Jurkat, Clone E6-1 (cell line): ENCODE measurements at regions not wholly inside any gene's neighbourhood (a gene's known extent, or its start where the extent isn't known, plus 50 kb on each side); places are given as distances from the start of the nearest gene placed in this dataset.

Experiments
- DNase-seq: peaks from one replicate; pipeline ENCODE4 v3.0.0-alpha.2; 2011; ENCODE audit warnings: low read depth, low spot score
- H3K4me3 ChIP-seq: 2 replicates; pipeline ENCODE4 v1.5.1; 2011; ENCODE audit warnings: mild to moderate bottlenecking, low read length, control low read depth, moderate library complexity

DNA sequence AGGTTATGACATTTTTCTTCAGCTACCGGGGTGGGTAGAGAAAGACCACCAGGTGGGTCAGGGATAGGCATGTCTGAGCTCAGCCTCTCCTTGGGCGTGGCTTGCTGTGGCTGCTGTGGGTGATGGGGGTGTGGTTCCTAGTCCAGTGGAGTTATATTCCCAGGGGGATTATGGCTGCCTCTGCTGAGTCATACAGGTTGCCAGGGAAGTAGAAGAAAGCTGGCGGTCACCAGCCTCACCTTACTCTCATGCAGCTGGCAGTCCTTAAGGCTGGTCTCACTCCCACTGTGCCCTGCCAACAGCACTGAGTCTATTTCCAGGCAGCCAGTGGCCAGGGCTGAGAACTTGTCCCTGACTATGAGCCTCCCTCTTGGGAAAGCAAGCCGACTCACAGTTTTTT is 130.0 kb downstream of the SCP2D1 start:
- no peak overlapping the region for H3K4me3 ChIP-seq
- DNase-seq = no peak

DNA sequence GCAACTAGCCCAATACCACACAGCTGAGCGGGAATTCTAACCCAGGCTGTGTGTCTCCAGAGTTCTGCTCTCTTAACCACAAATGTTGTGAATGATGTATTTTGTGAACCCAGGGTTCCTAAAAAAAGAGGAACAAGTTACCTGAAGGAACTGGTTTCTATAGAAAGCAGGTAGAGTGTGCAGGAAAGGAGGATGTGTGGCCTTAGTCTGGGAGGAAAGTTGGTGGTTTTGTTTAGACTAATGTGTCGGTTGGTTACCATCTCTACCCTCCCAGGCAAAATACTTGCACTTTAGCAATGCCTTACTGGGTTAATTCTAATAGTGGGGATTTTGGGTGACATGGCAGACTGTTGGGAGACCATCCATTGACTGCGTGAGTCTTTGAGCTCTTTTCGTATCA is 143.3 kb downstream of the SCP2D1 start:
- H3K4me3 ChIP-seq = no peak overlapping the region
- DNase-seq = no peak

DNA sequence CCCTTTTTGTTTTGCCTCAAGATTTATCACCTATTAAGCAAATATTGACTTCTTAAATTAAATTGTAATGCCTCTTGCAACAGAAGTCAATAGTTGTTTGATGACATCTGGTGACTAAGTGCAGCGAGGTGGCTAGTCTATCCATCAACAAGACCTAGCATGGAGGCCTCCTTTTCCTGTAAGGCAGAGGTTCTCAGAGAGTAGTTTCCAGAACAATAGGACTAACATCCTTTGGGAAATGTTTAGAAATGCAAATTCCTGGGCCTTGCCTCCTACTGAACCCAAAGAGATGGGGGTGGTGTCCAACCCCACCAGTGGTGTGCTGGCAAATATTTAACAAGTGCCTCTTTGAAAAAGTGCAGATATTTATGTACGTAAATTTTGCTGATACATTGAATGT is 143.7 kb downstream of the SCP2D1 start:
- H3K4me3 ChIP-seq = no peak overlapping the region
- no peak for DNase-seq

DNA sequence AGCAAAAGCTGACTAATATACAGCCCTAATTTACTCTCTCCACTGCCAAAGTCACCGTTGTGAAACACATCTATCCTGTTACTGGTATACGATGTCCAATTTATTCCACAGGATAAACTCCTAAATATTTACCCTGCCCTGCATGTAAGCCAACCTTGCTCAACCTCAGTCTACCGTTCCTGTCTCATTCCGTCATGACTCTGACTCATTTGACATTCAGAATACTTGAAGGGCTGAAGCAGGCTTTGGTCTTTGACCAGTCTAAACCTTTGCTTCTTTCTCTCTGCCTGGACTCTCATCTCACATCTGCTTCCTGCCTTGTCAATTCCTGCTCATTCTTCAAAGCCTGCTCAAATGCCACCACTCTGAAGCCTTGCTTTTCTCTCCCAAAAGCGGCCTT is 157.5 kb downstream of the SCP2D1 start:
- DNase-seq = no peak
- no peak overlapping the region for H3K4me3 ChIP-seq

DNA sequence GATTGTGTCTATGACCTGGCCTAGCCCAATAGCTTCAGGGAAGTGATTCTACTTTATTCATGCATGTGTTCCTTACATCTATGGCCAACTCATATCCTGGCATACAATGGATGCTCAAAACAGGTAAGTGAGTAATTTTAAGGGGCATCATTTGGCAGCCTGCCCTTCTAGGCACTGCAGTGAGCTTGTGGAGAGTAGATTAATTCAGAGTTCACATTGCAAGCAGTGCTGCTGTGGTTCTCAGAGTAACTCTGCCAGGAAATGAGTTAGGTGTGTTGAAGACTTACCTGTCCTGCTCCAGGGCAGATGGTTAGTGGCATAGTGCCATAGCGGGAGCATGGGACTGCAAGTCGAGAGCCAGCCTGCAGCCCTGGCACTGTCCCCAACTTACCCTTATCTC is 158.0 kb downstream of the SCP2D1 start:
- no peak overlapping the region for H3K4me3 ChIP-seq
- DNase-seq = no peak

DNA sequence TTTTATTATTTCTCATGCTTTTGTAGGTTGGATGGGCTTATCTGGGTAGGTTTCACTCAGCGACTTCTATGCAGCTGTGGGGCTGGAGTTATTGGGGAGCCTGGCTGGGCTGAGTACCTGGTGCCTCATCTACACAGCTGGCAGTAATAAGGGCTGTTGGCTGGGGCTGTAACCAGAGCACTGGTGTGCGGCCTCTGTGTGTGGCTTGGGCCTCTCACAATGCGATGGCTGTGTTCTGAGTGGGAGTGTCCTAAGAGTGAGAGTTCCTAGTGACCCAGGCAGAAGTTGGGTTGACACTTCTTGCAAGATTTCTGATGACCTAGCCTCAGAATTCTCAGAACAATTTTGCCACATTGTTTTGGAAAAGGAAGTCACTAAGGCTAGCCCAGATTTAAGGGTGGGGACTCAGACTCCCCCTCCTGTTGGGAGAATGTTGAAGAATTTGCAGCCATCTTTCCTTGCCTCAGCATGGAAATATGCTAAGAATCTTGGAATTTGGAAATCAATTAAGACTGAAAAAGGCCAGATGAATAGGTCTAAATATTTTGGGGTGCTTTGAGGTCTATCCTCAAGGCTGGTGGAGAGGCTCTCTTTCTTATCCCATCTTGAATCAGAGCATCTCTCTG is 158.8 kb downstream of the SCP2D1 start:
- H3K4me3 ChIP-seq = no peak overlapping the region
- no peak for DNase-seq

DNA sequence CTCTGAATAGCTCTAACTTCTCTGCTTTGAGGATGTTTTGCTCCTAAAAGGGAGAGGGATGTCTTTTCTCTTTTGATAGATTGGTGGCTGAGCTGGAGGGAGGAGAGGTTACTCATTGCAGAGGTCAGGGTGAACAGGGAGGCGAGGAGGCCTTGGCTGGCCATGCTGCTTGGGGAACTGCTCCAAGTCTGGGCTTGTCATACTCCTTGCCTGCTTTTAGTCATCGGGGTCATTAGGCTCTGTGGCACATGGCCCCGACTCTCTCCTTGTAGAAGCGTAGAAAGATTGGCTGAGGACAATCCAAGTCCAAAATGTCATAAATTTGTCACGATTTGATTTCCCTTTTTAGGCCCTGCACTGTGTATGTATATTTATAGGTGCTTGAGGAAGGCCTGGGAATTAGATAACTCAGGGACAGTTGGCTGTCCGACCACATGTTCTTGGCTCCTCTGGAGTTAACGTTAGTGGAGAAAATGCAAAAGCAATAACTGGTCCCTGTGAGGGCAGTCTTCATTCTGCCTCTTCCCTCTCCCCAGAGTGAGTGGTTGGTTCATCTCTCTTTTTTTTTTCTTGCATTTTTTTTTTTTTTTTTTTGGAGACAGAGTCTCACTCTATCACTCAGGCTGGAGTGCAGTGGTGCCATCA is 160.1 kb downstream of the SCP2D1 start:
- no peak for DNase-seq
- no peak overlapping the region for H3K4me3 ChIP-seq

DNA sequence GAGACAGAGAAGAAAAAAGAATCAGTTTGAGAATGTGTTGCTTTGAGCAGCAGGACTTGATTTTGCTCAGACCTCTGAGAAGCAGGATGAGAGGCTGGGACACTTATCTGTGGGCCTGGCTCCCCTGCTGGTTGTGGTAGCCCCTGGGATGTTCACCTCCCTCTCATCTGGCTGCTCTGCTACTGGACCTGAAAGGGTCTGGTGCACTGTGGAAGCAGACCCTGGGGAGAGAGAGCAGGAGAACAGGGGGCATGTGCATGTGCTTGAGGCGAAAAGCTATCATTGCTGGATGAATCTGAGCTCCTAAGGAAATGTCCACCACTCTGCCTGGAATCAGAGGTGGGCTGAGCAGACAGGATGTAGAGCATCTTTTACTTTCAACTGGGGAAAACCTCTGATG is 161.1 kb downstream of the SCP2D1 start:
- H3K4me3 ChIP-seq = no peak overlapping the region
- no peak for DNase-seq

DNA sequence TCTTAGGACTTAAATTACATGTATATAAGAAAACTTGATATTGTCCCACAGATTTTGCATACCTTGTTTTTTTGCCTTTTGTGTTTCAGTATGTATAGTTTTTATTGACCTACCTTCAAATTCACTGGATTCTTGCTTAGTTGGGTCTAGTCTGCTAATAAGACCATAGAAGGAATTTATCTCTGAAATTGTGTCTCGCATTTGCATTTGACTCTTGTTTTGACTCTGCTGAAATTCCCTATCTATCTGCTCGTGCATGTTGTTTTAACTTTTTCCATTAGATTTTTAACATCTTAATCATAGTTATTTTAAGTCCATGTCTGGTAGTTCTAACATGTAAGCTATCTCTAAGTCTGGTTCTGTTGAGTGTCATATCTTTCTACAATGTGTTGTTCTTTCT is 163.9 kb downstream of the SCP2D1 start:
- H3K4me3 ChIP-seq = no peak overlapping the region
- no peak for DNase-seq

DNA sequence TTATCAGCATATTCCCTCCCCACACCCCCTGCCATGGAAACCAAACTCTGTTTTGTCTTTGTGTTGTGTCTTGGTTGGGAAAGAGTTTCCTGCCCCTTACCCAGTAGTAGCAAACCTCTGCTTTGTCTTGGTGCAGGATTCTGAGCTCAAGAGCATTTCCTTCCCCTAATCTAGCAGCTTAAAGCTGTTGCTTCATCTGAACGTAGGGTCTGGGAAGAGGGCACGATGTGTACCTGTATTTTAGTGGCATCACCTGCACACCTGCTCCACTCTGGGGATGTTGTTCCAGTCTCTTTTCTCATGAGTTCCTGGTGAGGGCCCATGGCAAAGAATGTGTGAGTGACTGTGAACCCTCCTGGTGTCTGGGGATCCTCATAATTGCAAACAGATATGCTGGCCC is 164.7 kb downstream of the SCP2D1 start:
- DNase-seq = no peak
- H3K4me3 ChIP-seq = no peak overlapping the region

DNA sequence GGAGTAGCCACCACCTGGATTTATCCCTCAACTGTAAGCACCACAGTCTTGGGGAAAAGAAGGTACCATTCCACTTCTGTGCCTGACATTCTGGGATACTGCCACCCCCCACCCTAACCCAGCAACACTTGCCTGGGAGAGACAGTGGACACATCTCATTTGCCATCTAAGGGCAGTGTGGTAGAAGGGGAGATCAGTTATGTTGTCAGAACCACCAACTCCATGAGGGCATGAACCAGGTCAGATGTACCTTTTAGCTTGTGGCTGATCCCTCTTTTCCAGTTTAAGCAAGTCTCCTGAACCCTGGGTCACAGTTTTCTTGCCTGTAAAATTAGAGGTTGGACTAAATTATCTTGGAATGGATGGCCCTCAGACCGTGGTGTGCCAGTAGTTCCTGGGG is 165.5 kb downstream of the SCP2D1 start:
- DNase-seq = no peak
- H3K4me3 ChIP-seq = no peak overlapping the region

DNA sequence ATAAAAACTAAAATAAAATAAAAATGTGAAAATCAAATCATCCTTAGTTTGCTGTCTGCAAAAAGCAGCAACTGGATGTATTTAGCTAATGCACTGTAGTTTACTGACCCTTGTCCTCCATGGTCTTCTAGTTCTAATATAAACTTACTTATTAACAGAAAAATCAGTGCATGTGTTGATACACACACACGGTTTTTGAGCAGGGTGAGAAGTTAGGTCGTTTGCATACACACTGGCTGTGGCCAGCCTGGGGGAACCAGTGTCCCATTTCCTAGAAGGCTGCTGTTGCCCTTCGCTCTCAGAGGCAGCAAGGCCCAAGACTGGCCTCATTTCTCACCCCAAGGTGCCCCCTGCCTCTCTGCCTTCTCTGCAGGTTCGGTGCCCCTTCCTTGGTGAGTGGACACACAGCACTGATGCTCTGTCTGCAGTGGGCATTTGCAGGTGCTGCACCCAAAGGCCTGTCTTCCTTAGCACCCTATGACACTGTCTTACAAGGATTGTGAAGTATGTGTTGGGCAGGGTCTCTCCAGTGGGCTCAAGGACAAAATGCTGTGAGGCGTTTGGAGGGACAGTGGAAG is 168.5 kb downstream of the SCP2D1 start:
- no peak overlapping the region for H3K4me3 ChIP-seq
- no peak for DNase-seq

DNA sequence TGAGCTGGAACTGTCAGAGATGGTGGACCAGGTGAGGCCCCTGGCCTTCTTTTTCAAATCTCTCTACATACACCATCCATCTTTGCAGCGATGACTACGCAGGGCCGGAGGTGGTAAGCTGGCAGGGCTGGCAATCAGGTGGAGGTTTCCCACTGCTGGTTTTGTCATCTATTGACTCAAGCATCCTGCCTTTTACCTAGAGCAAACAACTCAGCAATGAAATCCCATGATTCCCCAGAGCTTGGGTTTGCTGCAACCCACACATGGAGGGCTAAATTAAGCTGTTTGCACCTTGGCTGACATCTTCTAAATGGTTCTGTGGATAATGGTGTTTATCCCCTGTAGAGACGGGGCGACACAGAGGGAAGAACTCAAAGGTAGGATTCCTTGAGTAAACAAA is 170.2 kb downstream of the SCP2D1 start:
- DNase-seq = no peak
- no peak overlapping the region for H3K4me3 ChIP-seq

DNA sequence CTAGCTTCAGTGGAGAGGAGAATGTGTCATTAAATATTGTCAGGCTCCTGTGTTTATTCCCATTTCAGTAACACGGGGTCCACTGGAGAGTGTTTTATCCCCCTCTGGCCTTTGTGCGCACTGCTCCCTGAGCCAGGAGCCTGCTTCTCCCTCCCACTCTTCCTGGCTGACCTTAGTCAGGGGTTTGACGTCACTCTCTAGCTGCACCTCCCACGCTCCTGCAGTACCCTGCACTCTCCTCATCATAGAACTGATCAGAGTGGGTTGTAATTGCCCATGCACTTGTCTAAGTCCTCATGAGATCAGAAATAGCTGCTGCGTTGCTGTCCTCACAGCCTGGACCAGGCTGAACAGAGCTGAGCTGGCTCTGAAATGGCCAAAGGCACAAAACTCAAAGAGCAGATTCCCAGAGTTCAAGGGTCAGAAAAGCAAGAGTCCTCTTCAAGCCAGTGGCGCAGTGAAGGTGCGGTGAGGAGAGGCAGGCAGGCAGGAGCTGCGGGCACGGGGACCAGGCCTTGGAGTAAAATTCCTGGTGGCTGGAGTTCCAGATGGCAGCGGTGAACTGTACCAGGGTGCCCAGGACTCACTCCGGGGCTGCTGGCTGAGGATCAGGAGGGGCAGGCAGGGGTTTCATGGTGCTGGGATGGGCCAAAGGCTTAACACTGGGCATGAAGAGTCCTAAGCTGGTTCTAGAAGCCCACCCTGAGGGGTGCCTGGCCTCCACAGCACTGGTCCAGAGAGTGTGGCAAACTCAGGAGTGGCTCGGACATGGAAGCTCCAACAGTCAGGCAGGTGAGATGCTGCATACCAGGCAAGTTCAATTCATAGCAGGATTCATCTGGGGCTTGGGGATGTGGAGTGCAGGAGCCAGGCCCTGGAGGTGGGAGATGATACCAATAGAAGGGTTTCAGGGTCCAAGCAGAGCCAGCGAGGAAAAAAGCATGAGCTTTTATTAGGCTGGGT is 170.9 kb downstream of the SCP2D1 start:
- DNase-seq = no peak
- H3K4me3 ChIP-seq = no peak overlapping the region

DNA sequence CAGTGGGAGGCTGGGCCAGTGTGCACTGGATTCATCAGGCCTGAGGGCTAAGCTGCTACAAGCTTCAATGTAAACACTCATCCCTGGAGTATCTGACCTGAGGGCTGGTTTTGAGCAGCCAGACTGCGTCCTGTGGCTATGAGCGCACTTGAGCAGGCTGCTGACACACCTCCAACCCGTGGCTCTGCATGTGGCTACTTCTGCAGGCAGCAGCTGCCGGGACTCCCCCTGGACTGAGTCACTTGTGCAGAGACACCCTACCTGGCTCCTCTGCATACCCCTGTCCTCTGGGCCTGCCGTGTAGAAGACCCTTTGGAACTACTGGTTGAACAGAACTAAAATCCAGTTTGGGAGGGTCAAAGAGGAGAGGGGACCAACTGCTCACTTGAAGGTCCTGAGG is 172.0 kb downstream of the SCP2D1 start:
- no peak for DNase-seq
- H3K4me3 ChIP-seq = no peak overlapping the region

DNA sequence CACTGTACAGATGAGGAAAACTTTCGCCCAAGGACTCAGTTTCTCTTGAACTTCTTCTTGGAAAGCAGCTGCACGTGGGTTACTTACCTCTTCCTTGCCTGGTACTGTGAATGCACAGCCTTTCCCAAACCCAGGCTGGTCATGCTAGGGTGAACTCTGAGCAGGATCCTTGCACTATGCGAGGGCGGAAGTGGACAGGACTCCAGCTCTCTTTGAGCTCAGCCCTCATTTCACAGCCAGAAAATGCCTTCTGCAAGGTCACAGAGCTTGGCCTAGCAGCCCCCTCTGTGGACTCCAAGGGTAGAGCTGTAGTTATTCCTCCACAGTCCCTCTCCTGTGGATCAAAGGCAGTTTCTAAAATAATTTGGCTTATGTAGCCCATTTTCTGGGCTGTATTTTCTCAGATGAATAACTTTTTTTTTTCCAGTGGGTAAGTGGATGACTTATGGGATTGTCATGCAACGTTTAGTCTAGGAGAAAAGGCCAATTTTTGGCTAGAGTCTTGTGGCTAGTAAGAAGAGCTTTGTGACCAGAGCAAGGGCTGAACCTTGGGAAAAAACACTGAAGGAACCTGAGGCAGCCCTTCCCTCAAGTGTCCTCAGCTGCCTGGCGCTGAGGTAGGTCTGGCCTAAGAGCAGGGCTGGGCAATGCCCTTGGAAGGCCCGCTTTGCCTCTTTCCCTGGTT is 172.7 kb downstream of the SCP2D1 start:
- no peak overlapping the region for H3K4me3 ChIP-seq
- no peak for DNase-seq

DNA sequence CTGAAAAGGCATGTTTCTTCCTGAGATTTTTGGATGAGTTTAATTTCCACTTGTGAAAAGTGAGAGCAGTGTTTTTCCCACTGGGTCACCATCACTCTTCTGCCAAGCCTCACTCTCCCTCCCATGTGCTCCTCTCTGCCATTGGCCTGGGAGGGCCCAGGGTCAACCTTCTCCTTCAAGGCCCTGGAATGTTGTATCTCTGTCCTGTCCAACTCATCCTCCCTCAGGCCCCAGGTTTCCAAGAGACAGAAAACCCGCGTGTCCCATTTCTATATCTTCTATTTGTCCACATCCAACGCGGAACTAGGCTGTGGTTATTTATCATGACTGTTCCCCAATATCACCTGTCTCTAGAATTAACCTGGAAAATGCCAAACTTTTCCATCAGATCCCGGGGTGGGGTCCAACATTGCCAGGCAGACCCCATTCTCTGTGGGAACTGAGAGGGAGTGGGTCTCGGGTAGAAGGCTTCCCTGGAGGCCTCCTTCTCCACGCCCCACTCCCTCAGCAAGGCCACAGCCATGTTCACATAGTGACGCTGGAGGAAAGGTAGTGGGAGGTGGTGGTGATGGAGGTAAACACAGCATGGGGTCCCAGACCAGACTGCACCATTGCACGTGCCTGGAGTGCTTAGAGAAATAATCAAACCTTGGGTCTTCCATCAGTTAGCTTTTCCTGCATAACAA is 173.5 kb downstream of the SCP2D1 start:
- DNase-seq = no peak
- no peak overlapping the region for H3K4me3 ChIP-seq

DNA sequence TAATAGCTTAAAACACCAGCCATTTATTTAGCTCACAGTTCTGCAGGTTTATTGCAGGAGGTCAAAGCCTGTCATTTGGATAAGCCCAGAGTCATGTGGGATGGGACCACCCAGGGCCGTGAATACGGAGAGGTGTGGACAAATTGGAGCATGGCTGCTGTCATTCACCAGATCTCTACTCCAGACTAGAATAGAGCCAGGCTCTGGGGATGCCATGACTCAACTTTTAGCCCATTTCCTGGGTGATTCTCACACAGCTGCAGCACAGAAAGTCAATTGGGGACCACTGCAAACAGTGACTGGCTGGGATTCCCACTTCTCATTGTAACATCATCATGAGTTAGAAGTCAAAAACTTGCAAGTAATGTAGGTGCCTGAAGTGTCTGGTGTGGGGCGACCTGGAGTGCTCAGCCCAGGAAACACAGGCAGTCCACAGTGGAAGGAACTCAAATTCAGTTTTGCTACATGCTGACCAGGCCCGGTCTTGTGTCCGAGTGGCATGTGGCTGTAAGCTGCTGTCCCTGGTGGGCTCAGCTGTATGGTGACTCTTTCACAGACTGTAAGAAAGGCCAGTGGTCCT is 174.3 kb downstream of the SCP2D1 start:
- no peak for DNase-seq
- H3K4me3 ChIP-seq = no peak overlapping the region

DNA sequence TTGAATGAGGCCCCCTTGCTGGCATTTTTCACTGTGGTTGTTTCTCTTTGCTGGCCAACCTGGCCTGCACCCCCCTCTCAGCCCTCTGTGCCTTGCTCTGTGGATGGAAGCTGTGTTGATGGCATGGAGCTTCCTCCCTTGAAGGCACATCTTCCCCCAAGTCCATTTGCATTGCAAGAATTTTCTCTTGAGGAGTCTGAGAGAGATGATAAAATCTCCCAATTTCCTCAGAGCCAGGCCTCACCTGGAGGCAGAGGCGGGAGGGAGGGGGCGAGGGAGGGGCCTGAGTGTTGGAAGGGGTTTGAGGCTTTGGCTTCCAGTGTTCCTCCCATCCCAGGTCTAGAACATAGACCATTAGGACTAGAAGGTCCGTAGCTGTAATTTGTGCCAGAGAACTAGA is 175.1 kb downstream of the SCP2D1 start:
- no peak overlapping the region for H3K4me3 ChIP-seq

More for the DNA sequence above, 175.1 kb downstream of the SCP2D1 start:
- DNase-seq = no peak
